Tibial nerve (tissue), 3 donors: ENCODE measurements at regions not wholly inside any gene's neighbourhood (a gene's known extent, or its start where the extent isn't known, plus 50 kb on each side); places are given as distances from the start of the nearest gene placed in this dataset.

Experiments
- CTCF ChIP-seq, 5 experiments: fragments of 200-600 bp in 3 of 5; fragments of 450-650 bp in 2 of 5; sonication (generic) in 3 of 5; IDR thresholded peaks; one replicate each; pipeline ENCODE4 v1.5.1; 2016 to 2019; ENCODE audit warnings: antibody characterized with exemption in 5 of 5, mild to moderate bottlenecking in 3 of 5, moderate library complexity in 2 of 5
- POLR2A ChIP-seq, 2 donors: fragments of 450-650 bp; IDR thresholded peaks; one replicate each; pipeline ENCODE4 v1.6.1; 2017; ENCODE audit warnings: antibody characterized with exemption in 2 of 2, mild to moderate bottlenecking in 2 of 2, moderate library complexity in 2 of 2

GRCh38 chr4:1500966-1501753, 94.9 kb upstream of the NKX1-1 start:
- TF ChIP-seq POLR2A (IDR thresholded peaks at IDR 0.05) (no peak), CTCF (IDR thresholded peaks at IDR 0.05) (no peak)
